ENCODE measurements at regions not wholly inside any gene's neighbourhood (a gene's known extent, or its start where the extent isn't known, plus 50 kb on each side); places are given as distances from the start of the nearest gene placed in this dataset.

- no peak for TF ChIP-seq CTCF (IDR thresholded peaks at IDR 0.05; ENCODE audit: low read length, missing control alignments)
- H3K4me3 ChIP-seq (replicated peaks; ENCODE audit: low read depth, low read length), result no peak overlapping the region
- no peak for DNase-seq (ENCODE audit: low read depth)
Observed at GRCh38 chr10:117652228-117653169, 110.0 kb downstream of the EMX2 start.

- no peak for TF ChIP-seq CTCF (IDR thresholded peaks at IDR 0.05; ENCODE audit: low read length, missing control alignments)
- peak; percentile 72 for DNase-seq (ENCODE audit: low read depth)
- H3K4me3 ChIP-seq (replicated peaks; ENCODE audit: low read depth, low read length), result no peak overlapping the region
Observed at GRCh38 chr10:117653170-117653515, 110.6 kb downstream of the EMX2 start.

- no peak overlapping the region for H3K4me3 ChIP-seq (replicated peaks; ENCODE audit: low read depth, low read length)
- TF ChIP-seq CTCF (IDR thresholded peaks at IDR 0.05; ENCODE audit: low read length, missing control alignments), result no peak
- no peak for DNase-seq (ENCODE audit: low read depth)
Observed at GRCh38 chr10:117654105-117654504, 111.6 kb downstream of the EMX2 start.

GRCh38 chr10:117656385-117657367, 114.1 kb downstream of the EMX2 start:
- no peak for TF ChIP-seq CTCF (IDR thresholded peaks at IDR 0.05; ENCODE audit: low read length, missing control alignments)
- DNase-seq (ENCODE audit: low read depth), result no peak
- no peak overlapping the region for H3K4me3 ChIP-seq (replicated peaks; ENCODE audit: low read depth, low read length)

- H3K4me3 ChIP-seq (replicated peaks; ENCODE audit: low read depth, low read length), result no peak overlapping the region
- TF ChIP-seq CTCF (IDR thresholded peaks at IDR 0.05; ENCODE audit: low read length, missing control alignments), result no peak
- no peak for DNase-seq (ENCODE audit: low read depth)
Observed at GRCh38 chr10:117661316-117661715, 118.8 kb downstream of the EMX2 start.

GRCh38 chr10:117662126-117662525, 119.6 kb downstream of the EMX2 start:
- DNase-seq (ENCODE audit: low read depth), result no peak
- H3K4me3 ChIP-seq (replicated peaks; ENCODE audit: low read depth, low read length), result no peak overlapping the region
- no peak for TF ChIP-seq CTCF (IDR thresholded peaks at IDR 0.05; ENCODE audit: low read length, missing control alignments)
